GM23338 (cell line): ENCODE measurements at regions not wholly inside any gene's neighbourhood (a gene's known extent, or its start where the extent isn't known, plus 50 kb on each side); places are given as distances from the start of the nearest gene placed in this dataset.

Experiments
- ATAC-seq: fragments of 200-7000 bp; cut with Tn5 transposase; 3 replicates; pipeline ENCODE4 v1.9.1; 2020
- DNase-seq: peaks from one replicate; pipeline ENCODE4 v3.0.0-alpha.2; 2015; ENCODE audit warnings: low spot score
- H2AFZ ChIP-seq: fragments of 200-600 bp; sonication (generic); 2 replicates; pipeline ENCODE4 v1.8.0; 2016; ENCODE audit warnings: antibody characterized with exemption, mild to moderate bottlenecking, moderate library complexity
- H3F3A ChIP-seq: fragments of 200-600 bp; sonication (generic); replicated peaks from 2 replicates; pipeline ENCODE4 v1.8.0; 2017; ENCODE audit warnings: antibody characterized with exemption, mixed run types, low read depth
- H3K27ac ChIP-seq: fragments of 200-600 bp; sonication (generic); 2 replicates; pipeline ENCODE4 v1.6.1; 2016; ENCODE audit warnings: low read depth
- H3K27me3 ChIP-seq: fragments of 200-600 bp; sonication (generic); 2 replicates; pipeline ENCODE4 v1.8.0; 2016; ENCODE audit warnings: mild to moderate bottlenecking, mixed run types, moderate library complexity; ENCODE audit not compliant: insufficient read depth
- H3K36me3 ChIP-seq: fragments of 200-600 bp; sonication (generic); 2 replicates; pipeline ENCODE4 v1.8.0; 2016; ENCODE audit warnings: mild to moderate bottlenecking; ENCODE audit not compliant: insufficient read depth
- H3K4me1 ChIP-seq: fragments of 200-600 bp; sonication (generic); 2 replicates; pipeline ENCODE4 v1.8.0; 2016; ENCODE audit warnings: mild to moderate bottlenecking, moderate library complexity; ENCODE audit not compliant: insufficient read depth
- H3K4me2 ChIP-seq: fragments of 200-600 bp; sonication (generic); 2 replicates; pipeline ENCODE4 v1.7.1; 2017; ENCODE audit warnings: mixed run types
- H3K4me3 ChIP-seq: fragments of 200-600 bp; sonication (generic); 2 replicates; pipeline ENCODE4 v1.6.1; 2016; ENCODE audit warnings: mixed run types
- H3K79me2 ChIP-seq: fragments of 200-600 bp; sonication (generic); replicated peaks from 2 replicates; pipeline ENCODE4 v1.8.0; 2017; ENCODE audit warnings: mild to moderate bottlenecking; ENCODE audit not compliant: insufficient read depth
- H3K9me2 ChIP-seq: fragments of 200-600 bp; sonication (generic); 2 replicates; pipeline ENCODE4 v1.8.0; 2017; ENCODE audit not compliant: insufficient read depth
- H4K20me1 ChIP-seq: fragments of 200-600 bp; sonication (generic); replicated peaks from 2 replicates; pipeline ENCODE4 v1.8.0; 2017; ENCODE audit warnings: mild to moderate bottlenecking; ENCODE audit not compliant: insufficient read depth
- H3K27ac Mint-ChIP-seq: 2 replicates; pipeline ENCODE4 v1.8.0; 2020; ENCODE audit warnings: inconsistent platforms, mild to moderate bottlenecking, moderate library complexity, mixed read lengths
- H3K27me3 Mint-ChIP-seq: 3 replicates; pipeline ENCODE4 v1.8.0; 2022; ENCODE audit warnings: low read depth, mild to moderate bottlenecking, moderate library complexity, mixed read lengths, inconsistent platforms; ENCODE audit not compliant: insufficient read depth, poor library complexity
- H3K36me3 Mint-ChIP-seq: 3 replicates; pipeline ENCODE4 v1.8.0; 2021; ENCODE audit warnings: low read depth, mild to moderate bottlenecking, inconsistent platforms, moderate library complexity, mixed read lengths
- H3K4me1 Mint-ChIP-seq: 3 replicates; pipeline ENCODE4 v1.8.0; 2020; ENCODE audit warnings: mild to moderate bottlenecking, inconsistent platforms, mixed read lengths
- H3K4me3 Mint-ChIP-seq: 3 replicates; pipeline ENCODE4 v1.8.0; 2021; ENCODE audit warnings: moderate library complexity, mild to moderate bottlenecking, inconsistent platforms, mixed read lengths
- H3K9me3 Mint-ChIP-seq: 3 replicates; pipeline ENCODE4 v1.8.0; 2020; ENCODE audit warnings: moderate library complexity, mild to moderate bottlenecking, inconsistent platforms, mixed read lengths
- EZH2 ChIP-seq: fragments of 200-600 bp; sonication (generic); IDR thresholded peaks from one replicate; pipeline ENCODE4 v1.8.0; 2017; ENCODE audit warnings: antibody characterized with exemption, mild to moderate bottlenecking, low read depth; ENCODE audit not compliant: unreplicated experiment
- NANOG ChIP-seq: IDR thresholded peaks from 2 replicates; pipeline ENCODE4 v1.6.1; 2016; ENCODE audit warnings: antibody characterized with exemption, borderline replicate concordance
- POLR2AphosphoS5 ChIP-seq: IDR thresholded peaks from 2 replicates; pipeline ENCODE4 v1.6.1; 2016; ENCODE audit warnings: antibody characterized with exemption, low read depth
- REST ChIP-seq: IDR thresholded peaks from one replicate; pipeline ENCODE4 v1.6.1; 2018; ENCODE audit warnings: antibody characterized with exemption; ENCODE audit not compliant: unreplicated experiment
- STAT1 ChIP-seq: IDR thresholded peaks from one replicate; pipeline ENCODE4 v1.6.1; 2016; ENCODE audit warnings: antibody characterized with exemption; ENCODE audit not compliant: unreplicated experiment
- ZNF114 ChIP-seq: fragments of 250-450 bp; sonication (Bioruptor Pico); IDR thresholded peaks from 2 replicates; pipeline ENCODE4 v1.5.0; 2020; ENCODE audit warnings: mild to moderate bottlenecking, moderate library complexity
- TF ChIP-seq, protein P1 (sequence below), 2 experiments: fragments of 200-600 bp in 1 of 2; sonication (generic) in 1 of 2; conservative IDR thresholded peaks; 2 replicates each; pipeline versions ENCODE4 v1.5.1 to v1.6.1; 2016 to 2017; ENCODE audit warnings: antibody characterized with exemption in 2 of 2, low read depth in 2 of 2, mild to moderate bottlenecking in 2 of 2, moderate library complexity in 1 of 2
- TF ChIP-seq, protein P2 (sequence below): fragments of 250-450 bp; sonication (Bioruptor Pico); IDR thresholded peaks from 2 replicates; pipeline ENCODE4 v1.5.0; 2020; ENCODE audit warnings: mild to moderate bottlenecking, moderate library complexity

DNA sequence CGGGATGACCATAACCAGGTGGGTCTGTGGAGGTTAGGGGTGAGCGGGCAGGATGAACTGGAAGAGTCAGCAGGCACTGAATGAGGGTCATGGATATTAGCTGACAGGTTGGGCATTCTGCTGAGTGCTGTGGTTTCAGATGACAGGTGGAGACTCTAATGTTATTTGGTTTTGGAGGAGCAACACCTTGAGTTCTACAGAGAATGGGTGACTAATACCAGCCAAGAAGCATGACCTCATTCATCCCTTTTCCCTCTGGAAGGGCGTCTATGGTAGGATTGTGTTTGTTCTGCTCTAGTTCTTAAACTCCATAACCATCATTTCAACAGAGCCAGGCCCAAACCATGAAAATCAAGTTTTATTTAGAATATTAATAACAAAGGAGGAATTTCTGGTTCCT lies 550.7 kb upstream of the LMCD1 start (continued):
- TF ChIP-seq NANOG, result no peak
- no peak for TF ChIP-seq POLR2AphosphoS5
- TF ChIP-seq, protein P1, sequence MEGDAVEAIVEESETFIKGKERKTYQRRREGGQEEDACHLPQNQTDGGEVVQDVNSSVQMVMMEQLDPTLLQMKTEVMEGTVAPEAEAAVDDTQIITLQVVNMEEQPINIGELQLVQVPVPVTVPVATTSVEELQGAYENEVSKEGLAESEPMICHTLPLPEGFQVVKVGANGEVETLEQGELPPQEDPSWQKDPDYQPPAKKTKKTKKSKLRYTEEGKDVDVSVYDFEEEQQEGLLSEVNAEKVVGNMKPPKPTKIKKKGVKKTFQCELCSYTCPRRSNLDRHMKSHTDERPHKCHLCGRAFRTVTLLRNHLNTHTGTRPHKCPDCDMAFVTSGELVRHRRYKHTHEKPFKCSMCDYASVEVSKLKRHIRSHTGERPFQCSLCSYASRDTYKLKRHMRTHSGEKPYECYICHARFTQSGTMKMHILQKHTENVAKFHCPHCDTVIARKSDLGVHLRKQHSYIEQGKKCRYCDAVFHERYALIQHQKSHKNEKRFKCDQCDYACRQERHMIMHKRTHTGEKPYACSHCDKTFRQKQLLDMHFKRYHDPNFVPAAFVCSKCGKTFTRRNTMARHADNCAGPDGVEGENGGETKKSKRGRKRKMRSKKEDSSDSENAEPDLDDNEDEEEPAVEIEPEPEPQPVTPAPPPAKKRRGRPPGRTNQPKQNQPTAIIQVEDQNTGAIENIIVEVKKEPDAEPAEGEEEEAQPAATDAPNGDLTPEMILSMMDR (conservative IDR thresholded peaks at IDR 0.05; ENCODE audit: low read depth in 2 of 2), result no peak
- no peak for TF ChIP-seq ZNF114
- no peak for TF ChIP-seq EZH2

DNA sequence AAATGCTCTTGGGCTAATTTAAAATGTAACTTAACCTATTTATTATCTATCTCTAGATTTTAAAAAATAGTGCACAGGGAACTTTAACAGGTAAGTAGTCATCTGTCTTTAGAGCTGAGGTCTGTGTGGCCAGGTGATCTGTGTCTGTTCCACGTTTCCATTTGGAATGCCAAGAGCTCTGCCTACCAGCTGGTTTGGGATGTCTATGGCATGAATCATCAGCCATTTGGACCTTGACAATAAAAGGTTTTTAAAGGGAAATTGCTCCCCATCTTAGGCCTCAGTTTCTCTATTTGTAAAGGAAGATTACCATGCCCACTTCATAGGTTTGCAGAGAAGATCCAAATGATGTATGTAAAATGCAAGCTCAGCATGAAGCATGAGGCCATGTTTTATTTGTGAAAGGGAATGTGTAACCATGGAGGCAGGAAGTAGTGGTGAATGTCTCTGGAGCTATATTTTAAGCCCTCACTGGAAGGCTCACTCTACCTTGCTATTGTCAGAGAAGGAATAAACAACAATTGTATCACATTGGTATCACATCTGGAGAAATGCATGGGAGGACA lies 548.1 kb upstream of the LMCD1 start:
- no peaks in the 10 kb centered on the region for H4K20me1 ChIP-seq
- no peaks in the 10 kb centered on the region; the same call in 2 of the 3 replicates for H3K9me3 Mint-ChIP-seq
- no peaks in the 10 kb centered on the region for H3F3A ChIP-seq
- H3K4me2 ChIP-seq, result peak overlapping the region; percentile 11; the same call in 1 of the 2 replicates
- ATAC-seq (no peak; the same call in 2 of the 3 replicates), DNase-seq (peak; percentile 5)
- H3K27ac ChIP-seq, result no peak overlapping the region
- H3K4me1 ChIP-seq, result peaks cover 24% of the 10 kb centered on the region
- H3K4me1 Mint-ChIP-seq, result peaks cover 45% of the 10 kb centered on the region
- TF ChIP-seq NANOG (no peak), POLR2AphosphoS5 (no peak), REST (no peak), STAT1 (no peak)
- TF ChIP-seq, protein P2, sequence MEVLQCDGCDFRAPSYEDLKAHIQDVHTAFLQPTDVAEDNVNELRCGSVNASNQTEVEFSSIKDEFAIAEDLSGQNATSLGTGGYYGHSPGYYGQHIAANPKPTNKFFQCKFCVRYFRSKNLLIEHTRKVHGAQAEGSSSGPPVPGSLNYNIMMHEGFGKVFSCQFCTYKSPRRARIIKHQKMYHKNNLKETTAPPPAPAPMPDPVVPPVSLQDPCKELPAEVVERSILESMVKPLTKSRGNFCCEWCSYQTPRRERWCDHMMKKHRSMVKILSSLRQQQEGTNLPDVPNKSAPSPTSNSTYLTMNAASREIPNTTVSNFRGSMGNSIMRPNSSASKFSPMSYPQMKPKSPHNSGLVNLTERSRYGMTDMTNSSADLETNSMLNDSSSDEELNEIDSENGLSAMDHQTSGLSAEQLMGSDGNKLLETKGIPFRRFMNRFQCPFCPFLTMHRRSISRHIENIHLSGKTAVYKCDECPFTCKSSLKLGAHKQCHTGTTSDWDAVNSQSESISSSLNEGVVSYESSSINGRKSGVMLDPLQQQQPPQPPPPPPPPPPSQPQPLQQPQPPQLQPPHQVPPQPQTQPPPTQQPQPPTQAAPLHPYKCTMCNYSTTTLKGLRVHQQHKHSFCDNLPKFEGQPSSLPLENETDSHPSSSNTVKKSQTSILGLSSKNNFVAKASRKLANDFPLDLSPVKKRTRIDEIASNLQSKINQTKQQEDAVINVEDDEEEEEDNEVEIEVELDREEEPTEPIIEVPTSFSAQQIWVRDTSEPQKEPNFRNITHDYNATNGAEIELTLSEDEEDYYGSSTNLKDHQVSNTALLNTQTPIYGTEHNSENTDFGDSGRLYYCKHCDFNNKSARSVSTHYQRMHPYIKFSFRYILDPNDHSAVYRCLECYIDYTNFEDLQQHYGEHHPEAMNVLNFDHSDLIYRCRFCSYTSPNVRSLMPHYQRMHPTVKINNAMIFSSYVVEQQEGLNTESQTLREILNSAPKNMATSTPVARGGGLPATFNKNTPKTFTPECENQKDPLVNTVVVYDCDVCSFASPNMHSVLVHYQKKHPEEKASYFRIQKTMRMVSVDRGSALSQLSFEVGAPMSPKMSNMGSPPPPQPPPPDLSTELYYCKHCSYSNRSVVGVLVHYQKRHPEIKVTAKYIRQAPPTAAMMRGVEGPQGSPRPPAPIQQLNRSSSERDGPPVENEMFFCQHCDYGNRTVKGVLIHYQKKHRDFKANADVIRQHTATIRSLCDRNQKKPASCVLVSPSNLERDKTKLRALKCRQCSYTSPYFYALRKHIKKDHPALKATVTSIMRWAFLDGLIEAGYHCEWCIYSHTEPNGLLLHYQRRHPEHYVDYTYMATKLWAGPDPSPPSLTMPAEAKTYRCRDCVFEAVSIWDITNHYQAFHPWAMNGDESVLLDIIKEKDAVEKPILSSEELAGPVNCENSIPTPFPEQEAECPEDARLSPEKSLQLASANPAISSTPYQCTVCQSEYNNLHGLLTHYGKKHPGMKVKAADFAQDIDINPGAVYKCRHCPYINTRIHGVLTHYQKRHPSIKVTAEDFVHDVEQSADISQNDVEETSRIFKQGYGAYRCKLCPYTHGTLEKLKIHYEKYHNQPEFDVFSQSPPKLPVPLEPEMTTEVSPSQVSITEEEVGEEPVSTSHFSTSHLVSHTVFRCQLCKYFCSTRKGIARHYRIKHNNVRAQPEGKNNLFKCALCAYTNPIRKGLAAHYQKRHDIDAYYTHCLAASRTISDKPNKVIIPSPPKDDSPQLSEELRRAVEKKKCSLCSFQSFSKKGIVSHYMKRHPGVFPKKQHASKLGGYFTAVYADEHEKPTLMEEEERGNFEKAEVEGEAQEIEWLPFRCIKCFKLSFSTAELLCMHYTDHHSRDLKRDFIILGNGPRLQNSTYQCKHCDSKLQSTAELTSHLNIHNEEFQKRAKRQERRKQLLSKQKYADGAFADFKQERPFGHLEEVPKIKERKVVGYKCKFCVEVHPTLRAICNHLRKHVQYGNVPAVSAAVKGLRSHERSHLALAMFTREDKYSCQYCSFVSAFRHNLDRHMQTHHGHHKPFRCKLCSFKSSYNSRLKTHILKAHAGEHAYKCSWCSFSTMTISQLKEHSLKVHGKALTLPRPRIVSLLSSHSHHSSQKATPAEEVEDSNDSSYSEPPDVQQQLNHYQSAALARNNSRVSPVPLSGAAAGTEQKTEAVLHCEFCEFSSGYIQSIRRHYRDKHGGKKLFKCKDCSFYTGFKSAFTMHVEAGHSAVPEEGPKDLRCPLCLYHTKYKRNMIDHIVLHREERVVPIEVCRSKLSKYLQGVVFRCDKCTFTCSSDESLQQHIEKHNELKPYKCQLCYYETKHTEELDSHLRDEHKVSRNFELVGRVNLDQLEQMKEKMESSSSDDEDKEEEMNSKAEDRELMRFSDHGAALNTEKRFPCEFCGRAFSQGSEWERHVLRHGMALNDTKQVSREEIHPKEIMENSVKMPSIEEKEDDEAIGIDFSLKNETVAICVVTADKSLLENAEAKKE, result no peak
- TF ChIP-seq, protein P1 (conservative IDR thresholded peaks at IDR 0.05; ENCODE audit: low read depth in 2 of 2), result no peak
- H3K36me3 ChIP-seq, result no peaks in the 10 kb centered on the region
- H3K36me3 Mint-ChIP-seq, result no peaks in the 10 kb centered on the region; the same call in 1 of the 3 replicates
- H3K4me3 Mint-ChIP-seq, result no peak overlapping the region
- no peaks in the 10 kb centered on the region for H3K79me2 ChIP-seq
- H3K4me3 ChIP-seq, result no peak overlapping the region
- H2AFZ ChIP-seq, result no peak overlapping the region
- peaks cover 2% of the 10 kb centered on the region for H3K27me3 Mint-ChIP-seq
- H3K9me2 ChIP-seq, result peaks cover 14% of the 10 kb centered on the region; the same call in 1 of the 2 replicates
- 0 out of 2 replicates have a peak overlapping the region, but pooled peaks have one; percentile 22 for H3K27ac Mint-ChIP-seq
- H3K27me3 ChIP-seq, result no peaks in the 10 kb centered on the region
